ENCODE measurements at regions not wholly inside any gene's neighbourhood (a gene's known extent, or its start where the extent isn't known, plus 50 kb on each side); places are given as distances from the start of the nearest gene placed in this dataset.

DNA sequence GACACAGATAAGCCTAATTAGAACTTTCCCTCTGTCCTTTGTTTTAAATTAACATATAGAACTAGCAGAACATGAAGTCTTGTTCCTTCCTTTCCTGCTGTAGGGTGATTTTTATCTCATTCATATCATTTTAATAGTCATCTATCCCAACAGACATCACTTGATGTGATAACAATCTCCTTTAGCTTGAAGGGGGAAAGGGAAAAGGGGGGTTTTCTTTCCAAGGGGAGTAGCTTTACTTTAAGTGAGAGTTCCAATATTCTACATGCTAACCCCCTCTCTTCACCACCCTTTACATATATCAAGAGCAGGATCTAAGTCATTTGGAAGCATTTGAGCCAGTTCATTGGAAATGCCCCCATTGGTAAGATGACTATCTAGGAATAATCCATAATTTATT is 241.9 kb downstream of the HHIPL2 start:
- no peaks in the 10 kb centered on the region for H3K4me1 ChIP-seq (ENCODE audit: control insufficient read depth, insufficient read depth, low read length)
- no peaks in the 10 kb centered on the region for H3K36me3 ChIP-seq (ENCODE audit: control insufficient read depth in 2 of 2, insufficient read depth in 1 of 2, low read length in 2 of 2)
- no peaks in the 10 kb centered on the region for H3K9me3 ChIP-seq (ENCODE audit: control insufficient read depth, insufficient read depth, low read depth, low read length)
- no peak overlapping the region for H3K4me3 ChIP-seq (ENCODE audit: low read depth, low read length)
- H3K27ac ChIP-seq (ENCODE audit: extremely low read depth, low read depth, low read length): no peak overlapping the region
- POLR2A ChIA-PET: no interaction called here
- no peak for TF ChIP-seq ZSCAN16 (tag by site-specific recombination; IDR thresholded peaks at IDR 0.05)
- no peak for TF ChIP-seq ZNF600 (tag by site-specific recombination; IDR thresholded peaks at IDR 0.05)
- no peak for TF ChIP-seq ZNF585B (tag by site-specific recombination; IDR thresholded peaks at IDR 0.05)
- TF ChIP-seq ZNF677 (tag by site-specific recombination; IDR thresholded peaks at IDR 0.05): no peak
- TF ChIP-seq, protein P1, sequence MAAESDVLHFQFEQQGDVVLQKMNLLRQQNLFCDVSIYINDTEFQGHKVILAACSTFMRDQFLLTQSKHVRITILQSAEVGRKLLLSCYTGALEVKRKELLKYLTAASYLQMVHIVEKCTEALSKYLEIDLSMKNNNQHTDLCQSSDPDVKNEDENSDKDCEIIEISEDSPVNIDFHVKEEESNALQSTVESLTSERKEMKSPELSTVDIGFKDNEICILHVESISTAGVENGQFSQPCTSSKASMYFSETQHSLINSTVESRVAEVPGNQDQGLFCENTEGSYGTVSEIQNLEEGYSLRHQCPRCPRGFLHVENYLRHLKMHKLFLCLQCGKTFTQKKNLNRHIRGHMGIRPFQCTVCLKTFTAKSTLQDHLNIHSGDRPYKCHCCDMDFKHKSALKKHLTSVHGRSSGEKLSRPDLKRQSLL (tag by site-specific recombination; IDR thresholded peaks at IDR 0.05): no peak
- no peak for TF ChIP-seq ZNF404 (tag by site-specific recombination; IDR thresholded peaks at IDR 0.05)
- no peak for TF ChIP-seq ZNF654 (tag by site-specific recombination; IDR thresholded peaks at IDR 0.05; ENCODE audit: low read depth)
- TF ChIP-seq ZBTB7A (tag by site-specific recombination; IDR thresholded peaks at IDR 0.05; ENCODE audit: low read depth): no peak
- TF ChIP-seq ZNF791 (tag by site-specific recombination; IDR thresholded peaks at IDR 0.05): no peak
- no peak for TF ChIP-seq ZBTB20 (tag by site-specific recombination; IDR thresholded peaks at IDR 0.05)
- TF ChIP-seq SP7 (tag by site-specific recombination; IDR thresholded peaks at IDR 0.05): no peak
- TF ChIP-seq, protein P2, sequence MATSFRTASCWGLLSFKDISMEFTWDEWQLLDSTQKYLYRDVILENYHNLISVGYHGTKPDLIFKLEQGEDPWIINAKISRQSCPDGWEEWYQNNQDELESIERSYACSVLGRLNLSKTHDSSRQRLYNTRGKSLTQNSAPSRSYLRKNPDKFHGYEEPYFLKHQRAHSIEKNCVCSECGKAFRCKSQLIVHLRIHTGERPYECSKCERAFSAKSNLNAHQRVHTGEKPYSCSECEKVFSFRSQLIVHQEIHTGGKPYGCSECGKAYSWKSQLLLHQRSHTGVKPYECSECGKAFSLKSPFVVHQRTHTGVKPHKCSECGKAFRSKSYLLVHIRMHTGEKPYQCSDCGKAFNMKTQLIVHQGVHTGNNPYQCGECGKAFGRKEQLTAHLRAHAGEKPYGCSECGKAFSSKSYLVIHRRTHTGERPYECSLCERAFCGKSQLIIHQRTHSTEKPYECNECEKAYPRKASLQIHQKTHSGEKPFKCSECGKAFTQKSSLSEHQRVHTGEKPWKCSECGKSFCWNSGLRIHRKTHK (tag by site-specific recombination; IDR thresholded peaks at IDR 0.05): no peak
- TF ChIP-seq YY1 (tag by site-specific recombination; IDR thresholded peaks at IDR 0.05): no peak
- TF ChIP-seq ZNF837 (tag by site-specific recombination; IDR thresholded peaks at IDR 0.05): no peak
- TF ChIP-seq, protein P3, sequence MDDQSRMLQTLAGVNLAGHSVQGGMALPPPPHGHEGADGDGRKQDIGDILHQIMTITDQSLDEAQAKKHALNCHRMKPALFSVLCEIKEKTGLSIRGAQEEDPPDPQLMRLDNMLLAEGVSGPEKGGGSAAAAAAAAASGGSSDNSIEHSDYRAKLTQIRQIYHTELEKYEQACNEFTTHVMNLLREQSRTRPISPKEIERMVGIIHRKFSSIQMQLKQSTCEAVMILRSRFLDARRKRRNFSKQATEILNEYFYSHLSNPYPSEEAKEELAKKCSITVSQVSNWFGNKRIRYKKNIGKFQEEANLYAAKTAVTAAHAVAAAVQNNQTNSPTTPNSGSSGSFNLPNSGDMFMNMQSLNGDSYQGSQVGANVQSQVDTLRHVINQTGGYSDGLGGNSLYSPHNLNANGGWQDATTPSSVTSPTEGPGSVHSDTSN (CRISPR knock-in tag; IDR thresholded peaks at IDR 0.05): no peak
- TF ChIP-seq, protein P4, sequence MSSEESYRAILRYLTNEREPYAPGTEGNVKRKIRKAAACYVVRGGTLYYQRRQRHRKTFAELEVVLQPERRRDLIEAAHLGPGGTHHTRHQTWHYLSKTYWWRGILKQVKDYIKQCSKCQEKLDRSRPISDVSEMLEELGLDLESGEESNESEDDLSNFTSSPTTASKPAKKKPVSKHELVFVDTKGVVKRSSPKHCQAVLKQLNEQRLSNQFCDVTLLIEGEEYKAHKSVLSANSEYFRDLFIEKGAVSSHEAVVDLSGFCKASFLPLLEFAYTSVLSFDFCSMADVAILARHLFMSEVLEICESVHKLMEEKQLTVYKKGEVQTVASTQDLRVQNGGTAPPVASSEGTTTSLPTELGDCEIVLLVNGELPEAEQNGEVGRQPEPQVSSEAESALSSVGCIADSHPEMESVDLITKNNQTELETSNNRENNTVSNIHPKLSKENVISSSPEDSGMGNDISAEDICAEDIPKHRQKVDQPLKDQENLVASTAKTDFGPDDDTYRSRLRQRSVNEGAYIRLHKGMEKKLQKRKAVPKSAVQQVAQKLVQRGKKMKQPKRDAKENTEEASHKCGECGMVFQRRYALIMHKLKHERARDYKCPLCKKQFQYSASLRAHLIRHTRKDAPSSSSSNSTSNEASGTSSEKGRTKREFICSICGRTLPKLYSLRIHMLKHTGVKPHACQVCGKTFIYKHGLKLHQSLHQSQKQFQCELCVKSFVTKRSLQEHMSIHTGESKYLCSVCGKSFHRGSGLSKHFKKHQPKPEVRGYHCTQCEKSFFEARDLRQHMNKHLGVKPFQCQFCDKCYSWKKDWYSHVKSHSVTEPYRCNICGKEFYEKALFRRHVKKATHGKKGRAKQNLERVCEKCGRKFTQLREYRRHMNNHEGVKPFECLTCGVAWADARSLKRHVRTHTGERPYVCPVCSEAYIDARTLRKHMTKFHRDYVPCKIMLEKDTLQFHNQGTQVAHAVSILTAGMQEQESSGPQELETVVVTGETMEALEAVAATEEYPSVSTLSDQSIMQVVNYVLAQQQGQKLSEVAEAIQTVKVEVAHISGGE (tag by site-specific recombination; conservative IDR thresholded peaks at IDR 0.05; ENCODE audit: low read depth): no peak
- no peak for TF ChIP-seq GLI2 (tag by site-specific recombination; IDR thresholded peaks at IDR 0.05; ENCODE audit: borderline replicate concordance, low read depth)
- CTCF ChIA-PET: no interaction called here

DNA sequence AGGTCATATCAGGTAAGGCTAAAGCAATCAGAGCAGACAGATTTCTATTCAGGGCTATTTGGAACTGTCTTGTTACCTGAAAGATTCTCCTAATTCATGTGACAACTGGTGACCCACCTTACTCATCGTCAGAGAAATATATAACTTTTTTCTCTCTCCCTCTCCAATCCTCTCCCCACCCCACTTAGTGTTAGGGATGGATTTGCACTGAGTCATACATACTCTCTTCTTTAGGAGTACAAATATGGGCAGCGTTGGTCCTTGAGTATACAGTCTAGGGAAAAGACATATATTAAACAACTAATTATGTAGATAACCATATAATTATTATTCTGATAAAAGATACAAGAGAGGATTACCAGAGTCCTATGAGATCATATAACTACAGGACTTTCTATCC is 246.3 kb downstream of the HHIPL2 start:
- no peak overlapping the region for H3K4me3 ChIP-seq (ENCODE audit: low read depth, low read length)
- no peaks in the 10 kb centered on the region for H3K36me3 ChIP-seq (ENCODE audit: control insufficient read depth in 2 of 2, insufficient read depth in 1 of 2, low read length in 2 of 2)
- no peak overlapping the region for H3K27ac ChIP-seq (ENCODE audit: extremely low read depth, low read depth, low read length)
- H3K9me3 ChIP-seq (ENCODE audit: control insufficient read depth, insufficient read depth, low read depth, low read length): no peaks in the 10 kb centered on the region
- CTCF ChIA-PET: no interaction called here
- POLR2A ChIA-PET: no interaction called here
- H3K4me1 ChIP-seq (ENCODE audit: control insufficient read depth, insufficient read depth, low read length): no peaks in the 10 kb centered on the region
- TF ChIP-seq ZNF521 (tag by site-specific recombination; IDR thresholded peaks at IDR 0.05) (no peak), ZSCAN23 (tag by site-specific recombination; IDR thresholded peaks at IDR 0.05) (no peak), ZEB2 (tag by site-specific recombination; IDR thresholded peaks at IDR 0.05) (no peak), ZNF114 (tag by site-specific recombination; IDR thresholded peaks at IDR 0.05) (no peak), ZNF24 (tag by site-specific recombination; IDR thresholded peaks at IDR 0.05) (no peak), ZNF621 (tag by site-specific recombination; IDR thresholded peaks at IDR 0.05) (no peak), ZNF561 (tag by site-specific recombination; IDR thresholded peaks at IDR 0.05; ENCODE audit: borderline replicate concordance) (no peak), ZNF423 (tag by site-specific recombination; IDR thresholded peaks at IDR 0.05) (no peak)
- TF ChIP-seq, protein P5, sequence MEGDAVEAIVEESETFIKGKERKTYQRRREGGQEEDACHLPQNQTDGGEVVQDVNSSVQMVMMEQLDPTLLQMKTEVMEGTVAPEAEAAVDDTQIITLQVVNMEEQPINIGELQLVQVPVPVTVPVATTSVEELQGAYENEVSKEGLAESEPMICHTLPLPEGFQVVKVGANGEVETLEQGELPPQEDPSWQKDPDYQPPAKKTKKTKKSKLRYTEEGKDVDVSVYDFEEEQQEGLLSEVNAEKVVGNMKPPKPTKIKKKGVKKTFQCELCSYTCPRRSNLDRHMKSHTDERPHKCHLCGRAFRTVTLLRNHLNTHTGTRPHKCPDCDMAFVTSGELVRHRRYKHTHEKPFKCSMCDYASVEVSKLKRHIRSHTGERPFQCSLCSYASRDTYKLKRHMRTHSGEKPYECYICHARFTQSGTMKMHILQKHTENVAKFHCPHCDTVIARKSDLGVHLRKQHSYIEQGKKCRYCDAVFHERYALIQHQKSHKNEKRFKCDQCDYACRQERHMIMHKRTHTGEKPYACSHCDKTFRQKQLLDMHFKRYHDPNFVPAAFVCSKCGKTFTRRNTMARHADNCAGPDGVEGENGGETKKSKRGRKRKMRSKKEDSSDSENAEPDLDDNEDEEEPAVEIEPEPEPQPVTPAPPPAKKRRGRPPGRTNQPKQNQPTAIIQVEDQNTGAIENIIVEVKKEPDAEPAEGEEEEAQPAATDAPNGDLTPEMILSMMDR (tag by site-specific recombination; IDR thresholded peaks at IDR 0.05): no peak
- TF ChIP-seq, protein P6, sequence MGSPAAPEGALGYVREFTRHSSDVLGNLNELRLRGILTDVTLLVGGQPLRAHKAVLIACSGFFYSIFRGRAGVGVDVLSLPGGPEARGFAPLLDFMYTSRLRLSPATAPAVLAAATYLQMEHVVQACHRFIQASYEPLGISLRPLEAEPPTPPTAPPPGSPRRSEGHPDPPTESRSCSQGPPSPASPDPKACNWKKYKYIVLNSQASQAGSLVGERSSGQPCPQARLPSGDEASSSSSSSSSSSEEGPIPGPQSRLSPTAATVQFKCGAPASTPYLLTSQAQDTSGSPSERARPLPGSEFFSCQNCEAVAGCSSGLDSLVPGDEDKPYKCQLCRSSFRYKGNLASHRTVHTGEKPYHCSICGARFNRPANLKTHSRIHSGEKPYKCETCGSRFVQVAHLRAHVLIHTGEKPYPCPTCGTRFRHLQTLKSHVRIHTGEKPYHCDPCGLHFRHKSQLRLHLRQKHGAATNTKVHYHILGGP (tag by site-specific recombination; IDR thresholded peaks at IDR 0.05): no peak

Data from HEK293 (cell line).